ENCODE measurements at regions not wholly inside any gene's neighbourhood (a gene's known extent, or its start where the extent isn't known, plus 50 kb on each side); places are given as distances from the start of the nearest gene placed in this dataset.
"Not testable (repeated sequence)": the region's sequence is repeated elsewhere in the genome, so short reads cannot be mapped to it uniquely, and the experiment has no call there.

- Histone ChIP-seq H3K4me1 (ENCODE audit: insufficient read depth, poor library complexity, severe bottlenecking) (no peaks in the 10 kb centered on the region), H3K27ac (ENCODE audit: poor library complexity, severe bottlenecking) (no peak overlapping the region), H3K4me3 (ENCODE audit: severe bottlenecking) (no peak overlapping the region), H3K36me3 (ENCODE audit: low read depth) (no peaks in the 10 kb centered on the region), H3K27me3 (ENCODE audit: insufficient read depth, poor library complexity, severe bottlenecking) (no peaks in the 10 kb centered on the region), H3K9me3 (ENCODE audit: severe bottlenecking) (peaks cover 5% of the 10 kb centered on the region)
- no peak for DNase-seq (ENCODE audit: low spot score)
- no peak for TF ChIP-seq CTCF (IDR thresholded peaks at IDR 0.05; ENCODE audit: poor library complexity, severe bottlenecking)
- ATAC-seq (ENCODE audit: low read depth) = no peak
Observed at GRCh38 chr9:21624675-21625644, 142.8 kb upstream of the IFNE start.

GRCh38 chr9:21626493-21626892 lies 144.4 kb upstream of the IFNE start:
- Histone ChIP-seq H3K27ac (ENCODE audit: poor library complexity, severe bottlenecking) (no peak overlapping the region), H3K4me1 (ENCODE audit: insufficient read depth, poor library complexity, severe bottlenecking) (no peaks in the 10 kb centered on the region), H3K4me3 (ENCODE audit: severe bottlenecking) (no peak overlapping the region), H3K27me3 (ENCODE audit: insufficient read depth, poor library complexity, severe bottlenecking) (no peaks in the 10 kb centered on the region), H3K36me3 (ENCODE audit: low read depth) (no peaks in the 10 kb centered on the region), H3K9me3 (ENCODE audit: severe bottlenecking) (peaks cover 5% of the 10 kb centered on the region)
- DNase-seq (ENCODE audit: low spot score) (no peak), ATAC-seq (ENCODE audit: low read depth) (no peak)
- TF ChIP-seq CTCF (IDR thresholded peaks at IDR 0.05; ENCODE audit: poor library complexity, severe bottlenecking) = no peak

GRCh38 chr9:21628954-21629353 lies 146.8 kb upstream of the IFNE start:
- ATAC-seq (ENCODE audit: low read depth); H3K4me3 ChIP-seq (ENCODE audit: severe bottlenecking); H3K27ac ChIP-seq (ENCODE audit: poor library complexity, severe bottlenecking); H3K27me3 ChIP-seq (ENCODE audit: insufficient read depth, poor library complexity, severe bottlenecking); H3K9me3 ChIP-seq (ENCODE audit: severe bottlenecking); H3K36me3 ChIP-seq (ENCODE audit: low read depth); DNase-seq (ENCODE audit: low spot score); H3K4me1 ChIP-seq (ENCODE audit: insufficient read depth, poor library complexity, severe bottlenecking): not testable (repeated sequence)

- H3K9me3 ChIP-seq (ENCODE audit: severe bottlenecking) = no peaks in the 10 kb centered on the region
- peak overlapping the region; percentile 15 for H3K27ac ChIP-seq (ENCODE audit: poor library complexity, severe bottlenecking)
- no peak for TF ChIP-seq CTCF (IDR thresholded peaks at IDR 0.05; ENCODE audit: poor library complexity, severe bottlenecking)
- H3K36me3 ChIP-seq (ENCODE audit: low read depth) = no peaks in the 10 kb centered on the region
- ATAC-seq (ENCODE audit: low read depth) = peak; percentile 73
- H3K27me3 ChIP-seq (ENCODE audit: insufficient read depth, poor library complexity, severe bottlenecking) = no peaks in the 10 kb centered on the region
- H3K4me3 ChIP-seq (ENCODE audit: severe bottlenecking) = no peak overlapping the region
- no peak for DNase-seq (ENCODE audit: low spot score)
- peaks cover 11% of the 10 kb centered on the region for H3K4me1 ChIP-seq (ENCODE audit: insufficient read depth, poor library complexity, severe bottlenecking)
Observed at GRCh38 chr9:21634951-21635350, 152.8 kb upstream of the IFNE start.

GRCh38 chr9:21638104-21638503 lies 156.0 kb upstream of the IFNE start:
- no peak for ATAC-seq (ENCODE audit: low read depth)
- Histone ChIP-seq H3K9me3 (ENCODE audit: severe bottlenecking) (no peaks in the 10 kb centered on the region), H3K27ac (ENCODE audit: poor library complexity, severe bottlenecking) (no peak overlapping the region), H3K4me3 (ENCODE audit: severe bottlenecking) (no peak overlapping the region), H3K36me3 (ENCODE audit: low read depth) (no peaks in the 10 kb centered on the region), H3K4me1 (ENCODE audit: insufficient read depth, poor library complexity, severe bottlenecking) (peaks cover 11% of the 10 kb centered on the region), H3K27me3 (ENCODE audit: insufficient read depth, poor library complexity, severe bottlenecking) (no peaks in the 10 kb centered on the region)
- TF ChIP-seq CTCF (IDR thresholded peaks at IDR 0.05; ENCODE audit: poor library complexity, severe bottlenecking) = no peak
- no peak for DNase-seq (ENCODE audit: low spot score)
